DND-41 (cell line): ENCODE measurements at regions not wholly inside any gene's neighbourhood (a gene's known extent, or its start where the extent isn't known, plus 50 kb on each side); places are given as distances from the start of the nearest gene placed in this dataset.

Source experiments
- ATAC-seq: fragments of 200-7000 bp; cut with Tn5 transposase; 3 replicates; pipeline ENCODE4 v1.9.1; 2021; ENCODE audit warnings: low read depth; ENCODE audit not compliant: insufficient read depth
- DNase-seq: peaks from one replicate; pipeline ENCODE4 v3.0.0-alpha.2; 2020
- H2AFZ ChIP-seq: 2 replicates; pipeline ENCODE4 v1.6.0; 2012; ENCODE audit warnings: low read depth, low read length
- H3K27ac ChIP-seq: 2 replicates; pipeline ENCODE4 v1.5.1; 2012; ENCODE audit warnings: low read length, inconsistent platforms
- H3K27me3 ChIP-seq: fragments of 200-600 bp; sonication (generic); 2 replicates; pipeline ENCODE4 v1.6.0; 2012; ENCODE audit warnings: low read length, mild to moderate bottlenecking, inconsistent platforms; ENCODE audit not compliant: insufficient read depth, poor library complexity
- H3K36me3 ChIP-seq: 2 replicates; pipeline ENCODE4 v1.5.1; 2012; ENCODE audit warnings: low read length, inconsistent platforms; ENCODE audit not compliant: insufficient read depth
- H3K4me1 ChIP-seq: 2 replicates; pipeline ENCODE4 v1.5.1; 2012; ENCODE audit warnings: mild to moderate bottlenecking, low read length; ENCODE audit not compliant: insufficient read depth
- H3K4me2 ChIP-seq: 2 replicates; pipeline ENCODE4 v1.6.0; 2012; ENCODE audit warnings: mild to moderate bottlenecking, moderate library complexity, low read length, inconsistent platforms; ENCODE audit not compliant: insufficient read depth
- H3K4me3 ChIP-seq, 2 experiments: fragments of 200-600 bp in 1 of 2; shearing (Covaris generic) in 1 of 2; 2 replicates each; pipeline ENCODE4 v1.5.1; 2012 to 2016; ENCODE audit warnings: inconsistent platforms in 2 of 2, low read length in 2 of 2, mild to moderate bottlenecking in 2 of 2, low read depth in 1 of 2, moderate library complexity in 1 of 2
- H3K79me2 ChIP-seq: 2 replicates; pipeline ENCODE4 v1.6.0; 2012; ENCODE audit warnings: low read length, inconsistent platforms; ENCODE audit not compliant: insufficient read depth
- H3K9ac ChIP-seq: 2 replicates; pipeline ENCODE4 v1.6.0; 2012; ENCODE audit warnings: low read depth, mild to moderate bottlenecking, inconsistent platforms, low read length, moderate library complexity
- H3K9me3 ChIP-seq: 2 replicates; pipeline ENCODE4 v1.5.1; 2012; ENCODE audit warnings: low read length, moderate library complexity, mild to moderate bottlenecking, inconsistent platforms; ENCODE audit not compliant: insufficient read depth, severe bottlenecking
- H4K20me1 ChIP-seq: 2 replicates; pipeline ENCODE4 v1.6.0; 2012; ENCODE audit warnings: low read length; ENCODE audit not compliant: insufficient read depth
- EZH2 ChIP-seq: IDR thresholded peaks from 3 replicates; pipeline ENCODE4 v1.6.1; 2012; ENCODE audit warnings: borderline replicate concordance, low read depth, mild to moderate bottlenecking, moderate library complexity, low read length, inconsistent platforms; ENCODE audit not compliant: severe bottlenecking
- TF ChIP-seq, protein P1 (sequence below): IDR thresholded peaks from 2 replicates; pipeline ENCODE4 v1.5.1; 2012; ENCODE audit warnings: borderline replicate concordance, low read length, moderate library complexity, mild to moderate bottlenecking; ENCODE audit not compliant: poor library complexity, severe bottlenecking; ENCODE audit errors: extremely low read depth

- no peak for DNase-seq
- H3K4me3 ChIP-seq = no peak overlapping the region
- no peaks in the 10 kb centered on the region for H3K4me1 ChIP-seq
- no peaks in the 10 kb centered on the region for H3K9me3 ChIP-seq
- no peak for ATAC-seq
- no peaks in the 10 kb centered on the region for H3K79me2 ChIP-seq
- H3K36me3 ChIP-seq = no peaks in the 10 kb centered on the region
- H3K27me3 ChIP-seq = no peaks in the 10 kb centered on the region
- no peak for TF ChIP-seq EZH2
- TF ChIP-seq, protein P1, sequence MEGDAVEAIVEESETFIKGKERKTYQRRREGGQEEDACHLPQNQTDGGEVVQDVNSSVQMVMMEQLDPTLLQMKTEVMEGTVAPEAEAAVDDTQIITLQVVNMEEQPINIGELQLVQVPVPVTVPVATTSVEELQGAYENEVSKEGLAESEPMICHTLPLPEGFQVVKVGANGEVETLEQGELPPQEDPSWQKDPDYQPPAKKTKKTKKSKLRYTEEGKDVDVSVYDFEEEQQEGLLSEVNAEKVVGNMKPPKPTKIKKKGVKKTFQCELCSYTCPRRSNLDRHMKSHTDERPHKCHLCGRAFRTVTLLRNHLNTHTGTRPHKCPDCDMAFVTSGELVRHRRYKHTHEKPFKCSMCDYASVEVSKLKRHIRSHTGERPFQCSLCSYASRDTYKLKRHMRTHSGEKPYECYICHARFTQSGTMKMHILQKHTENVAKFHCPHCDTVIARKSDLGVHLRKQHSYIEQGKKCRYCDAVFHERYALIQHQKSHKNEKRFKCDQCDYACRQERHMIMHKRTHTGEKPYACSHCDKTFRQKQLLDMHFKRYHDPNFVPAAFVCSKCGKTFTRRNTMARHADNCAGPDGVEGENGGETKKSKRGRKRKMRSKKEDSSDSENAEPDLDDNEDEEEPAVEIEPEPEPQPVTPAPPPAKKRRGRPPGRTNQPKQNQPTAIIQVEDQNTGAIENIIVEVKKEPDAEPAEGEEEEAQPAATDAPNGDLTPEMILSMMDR = no peak
- no peak overlapping the region for H2AFZ ChIP-seq
- no peak overlapping the region for H3K9ac ChIP-seq
- H3K27ac ChIP-seq = no peak overlapping the region
- H4K20me1 ChIP-seq = no peaks in the 10 kb centered on the region
- H3K4me2 ChIP-seq = no peak overlapping the region
Measured at GRCh38 chr18:65941482-65941881, 190.7 kb downstream of the CDH7 start.
